K562 (cell line): ENCODE measurements at regions not wholly inside any gene's neighbourhood (a gene's known extent, or its start where the extent isn't known, plus 50 kb on each side); places are given as distances from the start of the nearest gene placed in this dataset.

Experiments used
- ATAC-seq: fragments of 200-7000 bp; cut with Tn5 transposase; 3 replicates; pipeline ENCODE4 v1.9.1; 2020; ENCODE audit warnings: moderate library complexity
- BruUV-seq: library from RNA; stranded (reverse); fragments of 400-500 nt; replicated peaks from 2 replicates; lab custom pipeline; 2021; lab: Mats Ljungman, UMichigan
- CTCF ChIA-PET: fragments of 300-600 bp; formaldehyde crosslinking; extraction: SDS; loops from one replicate; lab custom pipeline; 2021; ENCODE audit warnings: low intra/inter-chr PET ratio; lab: Yijun Ruan, JAX
- POLR2A ChIA-PET: fragments of 300-600, 350-650 bp; sonication (Branson Sonifier 250); formaldehyde crosslinking; extraction: SDS; loops from one replicate; lab custom pipeline; 2021; ENCODE audit warnings: antibody characterized with exemption, inconsistent platforms; lab: Yijun Ruan, JAX
- DNase-seq, 4 experiments: peaks; one replicate each; pipeline versions ENCODE4 v3.0.0 to v3.0.0-alpha.2; 2011 to 2018; ENCODE audit warnings: low spot score in 3 of 4, mixed read lengths in 3 of 4; ENCODE audit errors: extremely low read depth in 1 of 4
- FAIRE-seq: peaks from 2 replicates; lab custom pipeline; 2011; peaks lifted over from hg19 to GRCh38; lab: Jason Lieb, UNC
- H2AFZ ChIP-seq: 2 replicates; pipeline ENCODE4 v1.6.0; 2011; ENCODE audit warnings: low read depth, low read length, control low read depth, inconsistent platforms
- H3K27ac ChIP-seq: fragments of 200-600 bp; 3 replicates; pipeline ENCODE4 v1.8.0; 2011; ENCODE audit warnings: low read depth, mild to moderate bottlenecking, control low read depth, inconsistent platforms, low read length, moderate library complexity, mixed read lengths; ENCODE audit errors: extremely low read depth
- H3K27me3 ChIP-seq, 2 experiments: fragments of 300-600 bp in 1 of 2; 2 replicates in 1 of 2; 3 replicates in 1 of 2; pipeline versions ENCODE4 v1.6.0 to v1.8.0; 2011; ENCODE audit warnings: inconsistent platforms in 2 of 2, low read length in 2 of 2, mild to moderate bottlenecking in 1 of 2, mixed read lengths in 1 of 2, moderate library complexity in 1 of 2; ENCODE audit not compliant: control insufficient read depth in 2 of 2, insufficient read depth in 2 of 2
- H3K36me3 ChIP-seq: fragments of 300-600 bp; 3 replicates; pipeline ENCODE4 v1.8.0; 2011; ENCODE audit warnings: mild to moderate bottlenecking, low read length, inconsistent platforms; ENCODE audit not compliant: control insufficient read depth, insufficient read depth
- H3K4me1 ChIP-seq, 2 experiments: fragments of 200-600 bp in 1 of 2; replicated peaks in 1 of 2; 2 replicates in 1 of 2; 3 replicates in 1 of 2; pipeline versions ENCODE4 v1.5.1 to v1.8.0; 2011; ENCODE audit warnings: inconsistent platforms in 2 of 2, low read length in 2 of 2, mild to moderate bottlenecking in 1 of 2, mixed read lengths in 1 of 2, moderate library complexity in 1 of 2; ENCODE audit not compliant: control insufficient read depth in 2 of 2, insufficient read depth in 2 of 2
- H3K4me2 ChIP-seq: 2 replicates; pipeline ENCODE4 v1.6.1; 2011; ENCODE audit warnings: low read length, control low read depth, inconsistent platforms, mixed read lengths; ENCODE audit not compliant: insufficient read depth
- H3K4me3 ChIP-seq: fragments of 200-600 bp; sonication (generic), shearing (Covaris generic); 2 replicates; pipeline ENCODE4 v1.5.1; 2016; ENCODE audit warnings: control low read depth, inconsistent platforms
- H3K79me2 ChIP-seq: fragments of 200-600 bp; 3 replicates; pipeline ENCODE4 v1.8.0; 2011; ENCODE audit warnings: low read length, inconsistent platforms; ENCODE audit not compliant: control insufficient read depth, insufficient read depth
- H3K9ac ChIP-seq, 2 experiments: 2 replicates each; pipeline versions ENCODE4 v1.6.0 to v1.6.1; 2011; ENCODE audit warnings: low read depth in 2 of 2, low read length in 2 of 2, control low read depth in 1 of 2, inconsistent platforms in 1 of 2, mild to moderate bottlenecking in 1 of 2, mixed read lengths in 1 of 2; ENCODE audit not compliant: insufficient read depth in 1 of 2
- H3K9me1 ChIP-seq: one replicate; pipeline ENCODE4 v1.6.0; 2011; ENCODE audit warnings: inconsistent platforms, mild to moderate bottlenecking, low read length, moderate library complexity; ENCODE audit not compliant: control insufficient read depth, insufficient read depth
- H3K9me3 ChIP-seq: replicated peaks from 2 replicates; pipeline ENCODE4 v1.5.1; 2011; ENCODE audit warnings: low read depth, low read length, inconsistent platforms; ENCODE audit not compliant: control insufficient read depth, insufficient read depth
- H4K20me1 ChIP-seq: replicated peaks from 2 replicates; pipeline ENCODE4 v1.6.1; 2011; ENCODE audit warnings: low read length, inconsistent platforms, mixed read lengths; ENCODE audit not compliant: control insufficient read depth, insufficient read depth
- CBX5 ChIP-seq: IDR thresholded peaks from 2 replicates; pipeline ENCODE4 v1.6.1; 2014; ENCODE audit warnings: low read depth, borderline replicate concordance
- GATA2 ChIP-seq: sonication (generic); formaldehyde crosslinking; IDR thresholded peaks from 2 replicates; pipeline ENCODE4 v1.4.0; 2020; ENCODE audit warnings: mild to moderate bottlenecking, missing genetic modification reagents
- HINFP ChIP-seq: fragments of 450-650 bp; conservative IDR thresholded peaks from 2 replicates; pipeline ENCODE4 v1.6.1; 2016; ENCODE audit warnings: missing genetic modification characterization, low read depth, mild to moderate bottlenecking, control low read depth, missing compliant biosample characterization
- IFI16 ChIP-seq: fragments of 250-450 bp; sonication (Bioruptor Pico); IDR thresholded peaks from 2 replicates; pipeline ENCODE4 v2.1.2; 2022; ENCODE audit warnings: mild to moderate bottlenecking, inconsistent platforms
- ILF3 ChIP-seq: fragments of 450-650 bp; IDR thresholded peaks from 2 replicates; pipeline ENCODE4 v1.6.1; 2018; ENCODE audit warnings: antibody characterized with exemption, mild to moderate bottlenecking, moderate library complexity, borderline replicate concordance
- KDM4B ChIP-seq, 2 experiments: fragments of 450-650 bp in 1 of 2; sonication (generic) in 1 of 2; IDR thresholded peaks; 2 replicates each; pipeline ENCODE4 v1.6.1; 2016 to 2017; ENCODE audit warnings: borderline replicate concordance in 2 of 2, antibody characterized with exemption in 1 of 2, low read depth in 1 of 2, mild to moderate bottlenecking in 1 of 2
- MCM2 ChIP-seq: fragments of 450-650 bp; IDR thresholded peaks from 2 replicates; pipeline ENCODE4 v1.6.1; 2017; ENCODE audit warnings: low read depth, mild to moderate bottlenecking
- MTF1 ChIP-seq: fragments of 250-450 bp; sonication (Bioruptor Pico); IDR thresholded peaks from 2 replicates; pipeline ENCODE4 v1.9.0; 2021; ENCODE audit warnings: moderate library complexity, mild to moderate bottlenecking, inconsistent platforms, borderline replicate concordance
- TGIF2 ChIP-seq: sonication (generic); formaldehyde crosslinking; IDR thresholded peaks from 2 replicates; pipeline ENCODE4 v1.8.1; 2022; ENCODE audit warnings: mild to moderate bottlenecking, missing genetic modification reagents, moderate library complexity
- TRIM24 ChIP-seq, 2 experiments: fragments of 450-650 bp; IDR thresholded peaks; 2 replicates each; pipeline ENCODE4 v1.6.1; 2016
- ZNF23 ChIP-seq: fragments of 250-450 bp; sonication (Bioruptor Pico); IDR thresholded peaks from 2 replicates; pipeline ENCODE4 v1.4.0; 2020; ENCODE audit warnings: mild to moderate bottlenecking
- WGBS: fragments of 100-300 bp; shearing (Covaris generic); methylation state at CpG from one replicate; pipeline ENCODE4 v1.1.6; 2016; ENCODE audit warnings: low coverage, mixed read lengths; ENCODE audit not compliant: insufficient coverage; ENCODE audit errors: missing lambda C conversion rate; 5-methylcytosine and 5-hydroxymethylcytosine counted together
- in situ Hi-C: fragments of 300-500 bp; cut with MboI; formaldehyde crosslinking; loops from 4 replicates; pipeline ENCODE4 v1.15.0; 2018; ENCODE audit warnings: inconsistent platforms, mixed read lengths
- intact Hi-C: fragments of 100-400 bp; cut with micrococcal nuclease; formaldehyde crosslinking; loops from 2 replicates; pipeline ENCODE4 v1.14.2; 2022
- TF ChIP-seq, protein P1 (sequence below): sonication (generic); formaldehyde crosslinking; IDR thresholded peaks from 2 replicates; pipeline ENCODE4 v1.8.0; 2022; ENCODE audit warnings: mild to moderate bottlenecking, missing genetic modification reagents
- TF ChIP-seq, protein P2 (sequence below): fragments of 450-650 bp; IDR thresholded peaks from 2 replicates; pipeline ENCODE4 v1.6.1; 2016; ENCODE audit warnings: missing biosample characterization, missing genetic modification characterization

DNA sequence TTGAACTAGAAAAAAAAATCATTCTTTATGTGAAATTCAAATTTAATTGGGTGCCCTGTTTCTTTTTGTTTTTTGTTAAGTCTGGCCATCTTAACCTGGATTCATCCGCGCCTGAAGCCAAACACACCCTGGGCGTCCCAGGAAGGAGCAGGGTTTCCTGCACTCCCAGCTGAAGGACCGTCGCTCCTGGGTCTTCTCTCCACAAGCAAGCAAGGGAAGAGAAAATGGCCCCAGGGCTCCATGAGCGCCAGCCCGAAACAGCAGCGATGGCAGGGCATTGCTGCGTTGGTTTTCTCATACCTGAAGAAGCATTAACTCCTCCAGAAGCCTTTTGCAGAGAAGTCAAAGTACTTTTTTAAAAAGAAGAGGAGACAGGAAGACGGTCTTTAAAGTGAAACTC is 105.4 kb upstream of the AFDN start:
- CTCF ChIA-PET = no interaction called here
- no peak for FAIRE-seq
- Histone ChIP-seq H3K27ac (no peak overlapping the region), H2AFZ (no peak overlapping the region), H3K36me3 (no peaks in the 10 kb centered on the region), H3K4me3 (no peak overlapping the region), H3K9me3 (no peaks in the 10 kb centered on the region), H3K9me1 (no peaks in the 10 kb centered on the region), H3K79me2 (no peaks in the 10 kb centered on the region), H3K27me3 (peaks cover 54 to 68% of the 10 kb centered on the region in 2 experiments), H3K4me1 (peaks cover 0 to 3% of the 10 kb centered on the region in 2 experiments; a peak in 1 of 5 replicates), H4K20me1 (0 out of 2 replicates have a peak, but pooled peaks cover 2% of the 10 kb centered on the region), H3K9ac (no peak overlapping the region), H3K4me2 (no peak overlapping the region)
- TF ChIP-seq, protein P1, sequence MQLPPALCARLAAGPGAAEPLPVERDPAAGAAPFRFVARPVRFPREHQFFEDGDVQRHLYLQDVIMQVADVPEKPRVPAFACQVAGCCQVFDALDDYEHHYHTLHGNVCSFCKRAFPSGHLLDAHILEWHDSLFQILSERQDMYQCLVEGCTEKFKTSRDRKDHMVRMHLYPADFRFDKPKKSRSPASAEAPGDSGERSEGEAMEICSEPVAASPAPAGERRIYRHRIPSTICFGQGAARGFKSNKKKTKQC (CRISPR knock-in tag) = no peak
- no peak for TF ChIP-seq ZNF23 (CRISPR knock-in tag)
- TF ChIP-seq GATA2 = no peak
- no peak for TF ChIP-seq IFI16
- no peak for TF ChIP-seq HINFP (tag)
- TF ChIP-seq, protein P2, sequence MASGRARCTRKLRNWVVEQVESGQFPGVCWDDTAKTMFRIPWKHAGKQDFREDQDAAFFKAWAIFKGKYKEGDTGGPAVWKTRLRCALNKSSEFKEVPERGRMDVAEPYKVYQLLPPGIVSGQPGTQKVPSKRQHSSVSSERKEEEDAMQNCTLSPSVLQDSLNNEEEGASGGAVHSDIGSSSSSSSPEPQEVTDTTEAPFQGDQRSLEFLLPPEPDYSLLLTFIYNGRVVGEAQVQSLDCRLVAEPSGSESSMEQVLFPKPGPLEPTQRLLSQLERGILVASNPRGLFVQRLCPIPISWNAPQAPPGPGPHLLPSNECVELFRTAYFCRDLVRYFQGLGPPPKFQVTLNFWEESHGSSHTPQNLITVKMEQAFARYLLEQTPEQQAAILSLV = no peak
- no peak for TF ChIP-seq MTF1 (CRISPR knock-in tag)
- no peak for TF ChIP-seq CBX5
- TF ChIP-seq KDM4B (IDR thresholded peaks at IDR 0.05; ENCODE audit: borderline replicate concordance in 2 of 2, low read depth in 1 of 2) = no peak
- TF ChIP-seq TGIF2 (CRISPR knock-in tag) = no peak
- no peak for TF ChIP-seq TRIM24 (IDR thresholded peaks at IDR 0.05)
- no peak for TF ChIP-seq MCM2
- no peak for TF ChIP-seq ILF3
- in situ Hi-C loops = no loop called here
- BruUV-seq = no TSS peak
- POLR2A ChIA-PET = no interaction called here
- intact Hi-C loops = no loop called here
- no peak for DNase-seq
- no peak for ATAC-seq
- 11% methylated on average over 10 of the region's 10 CpGs for WGBS
